ENCODE measurements at regions not wholly inside any gene's neighbourhood (a gene's known extent, or its start where the extent isn't known, plus 50 kb on each side); places are given as distances from the start of the nearest gene placed in this dataset.

GRCh38 chr21:41584603-41585176 is 76.7 kb upstream of the TMPRSS2 start:
- DNase-seq (ENCODE audit: low spot score in 2 of 2): peak in 1 of 2 donors; percentile 58
- 86% methylated on average over 4 of the region's 4 CpGs for whole genome bisulfite sequencing
- H3K4me3 ChIP-seq: no peak overlapping the region
- TF ChIP-seq POLR2A (IDR thresholded peaks at IDR 0.05): no peak
- TF ChIP-seq EP300 (IDR thresholded peaks at IDR 0.05): no peak
- TF ChIP-seq POLR2AphosphoS5 (IDR thresholded peaks at IDR 0.05): no peak
- no peak for TF ChIP-seq CTCF (IDR thresholded peaks at IDR 0.05)
- no peaks in the 10 kb centered on the region for H3K4me1 ChIP-seq
- H3K9me3 ChIP-seq: peaks cover 3% of the 10 kb centered on the region
- H3K27me3 ChIP-seq: no peaks in the 10 kb centered on the region
- no peak overlapping the region for H3K27ac ChIP-seq
- no peaks in the 10 kb centered on the region for H3K36me3 ChIP-seq

GRCh38 chr21:41583274-41583790 is 75.4 kb upstream of the TMPRSS2 start:
- 48% methylated on average over 4 of the region's 10 CpGs for WGBS
- peak in 1 of 2 donors; percentile 38 for DNase-seq (ENCODE audit: low spot score in 2 of 2)
- no peak overlapping the region for H3K4me3 ChIP-seq
- TF ChIP-seq CTCF (IDR thresholded peaks at IDR 0.05) (no peak), POLR2AphosphoS5 (IDR thresholded peaks at IDR 0.05) (no peak), EP300 (IDR thresholded peaks at IDR 0.05) (no peak), POLR2A (IDR thresholded peaks at IDR 0.05) (no peak)
- peaks cover 4% of the 10 kb centered on the region for H3K9me3 ChIP-seq
- no peaks in the 10 kb centered on the region for H3K27me3 ChIP-seq
- H3K36me3 ChIP-seq: no peaks in the 10 kb centered on the region
- no peaks in the 10 kb centered on the region for H3K4me1 ChIP-seq
- no peak overlapping the region for H3K27ac ChIP-seq

GRCh38 chr21:41582866-41583265 is 74.9 kb upstream of the TMPRSS2 start:
- WGBS: 92% methylated on average over 7 of the region's 7 CpGs
- Histone ChIP-seq H3K27ac (no peak overlapping the region), H3K4me1 (no peaks in the 10 kb centered on the region), H3K9me3 (peaks cover 9% of the 10 kb centered on the region), H3K4me3 (no peak overlapping the region), H3K27me3 (no peaks in the 10 kb centered on the region), H3K36me3 (no peaks in the 10 kb centered on the region)
- peak in 1 of 2 donors; percentile 15 for DNase-seq (ENCODE audit: low spot score in 2 of 2)
- no peak for TF ChIP-seq POLR2A (IDR thresholded peaks at IDR 0.05)
- no peak for TF ChIP-seq POLR2AphosphoS5 (IDR thresholded peaks at IDR 0.05)
- no peak for TF ChIP-seq CTCF (IDR thresholded peaks at IDR 0.05)
- no peak for TF ChIP-seq EP300 (IDR thresholded peaks at IDR 0.05)

GRCh38 chr21:41582298-41582840 is 74.4 kb upstream of the TMPRSS2 start:
- no peak for TF ChIP-seq POLR2AphosphoS5 (IDR thresholded peaks at IDR 0.05)
- no peak for TF ChIP-seq POLR2A (IDR thresholded peaks at IDR 0.05)
- no peak for TF ChIP-seq EP300 (IDR thresholded peaks at IDR 0.05)
- no peak for TF ChIP-seq CTCF (IDR thresholded peaks at IDR 0.05)
- DNase-seq (ENCODE audit: low spot score in 2 of 2): peak in 1 of 2 donors; percentile 16
- H3K4me3 ChIP-seq: no peak overlapping the region
- WGBS: 93% methylated on average over 7 of the region's 7 CpGs
- no peaks in the 10 kb centered on the region for H3K36me3 ChIP-seq
- H3K27me3 ChIP-seq: no peaks in the 10 kb centered on the region
- peaks cover 13% of the 10 kb centered on the region for H3K9me3 ChIP-seq
- H3K4me1 ChIP-seq: no peaks in the 10 kb centered on the region
- H3K27ac ChIP-seq: no peak overlapping the region

- no peak overlapping the region for H3K27ac ChIP-seq
Observed at GRCh38 chr21:41581592-41582228, 73.8 kb upstream of the TMPRSS2 start.

More at GRCh38 chr21:41581592-41582228, 73.8 kb upstream of the TMPRSS2 start:
- peaks cover 13% of the 10 kb centered on the region for H3K9me3 ChIP-seq
- TF ChIP-seq CTCF (IDR thresholded peaks at IDR 0.05): no peak
- no peak for TF ChIP-seq POLR2A (IDR thresholded peaks at IDR 0.05)
- no peak for TF ChIP-seq EP300 (IDR thresholded peaks at IDR 0.05)
- no peak for TF ChIP-seq POLR2AphosphoS5 (IDR thresholded peaks at IDR 0.05)
- DNase-seq (ENCODE audit: low spot score in 2 of 2): no peak
- WGBS: 90% methylated on average over 16 of the region's 16 CpGs
- H3K4me3 ChIP-seq: no peak overlapping the region
- H3K27me3 ChIP-seq: no peaks in the 10 kb centered on the region
- no peaks in the 10 kb centered on the region for H3K36me3 ChIP-seq
- H3K4me1 ChIP-seq: no peaks in the 10 kb centered on the region

Data from suprapubic skin (tissue), 4 donors.